Astrocyte (in vitro differentiated cells and primary cell): ENCODE measurements at regions not wholly inside any gene's neighbourhood (a gene's known extent, or its start where the extent isn't known, plus 50 kb on each side); places are given as distances from the start of the nearest gene placed in this dataset.

Experiments used
- EZH2 ChIP-seq: IDR thresholded peaks from 2 replicates; pipeline ENCODE4 v1.6.1; 2012; ENCODE audit warnings: mild to moderate bottlenecking, low read length, inconsistent platforms; ENCODE audit not compliant: insufficient read depth
- TF ChIP-seq, protein P1 (sequence below): IDR thresholded peaks from 2 replicates; pipeline ENCODE4 v1.5.1; 2011; ENCODE audit warnings: low read depth, mild to moderate bottlenecking, inconsistent platforms, low read length, moderate library complexity; ENCODE audit not compliant: insufficient read depth

- TF ChIP-seq, protein P1, sequence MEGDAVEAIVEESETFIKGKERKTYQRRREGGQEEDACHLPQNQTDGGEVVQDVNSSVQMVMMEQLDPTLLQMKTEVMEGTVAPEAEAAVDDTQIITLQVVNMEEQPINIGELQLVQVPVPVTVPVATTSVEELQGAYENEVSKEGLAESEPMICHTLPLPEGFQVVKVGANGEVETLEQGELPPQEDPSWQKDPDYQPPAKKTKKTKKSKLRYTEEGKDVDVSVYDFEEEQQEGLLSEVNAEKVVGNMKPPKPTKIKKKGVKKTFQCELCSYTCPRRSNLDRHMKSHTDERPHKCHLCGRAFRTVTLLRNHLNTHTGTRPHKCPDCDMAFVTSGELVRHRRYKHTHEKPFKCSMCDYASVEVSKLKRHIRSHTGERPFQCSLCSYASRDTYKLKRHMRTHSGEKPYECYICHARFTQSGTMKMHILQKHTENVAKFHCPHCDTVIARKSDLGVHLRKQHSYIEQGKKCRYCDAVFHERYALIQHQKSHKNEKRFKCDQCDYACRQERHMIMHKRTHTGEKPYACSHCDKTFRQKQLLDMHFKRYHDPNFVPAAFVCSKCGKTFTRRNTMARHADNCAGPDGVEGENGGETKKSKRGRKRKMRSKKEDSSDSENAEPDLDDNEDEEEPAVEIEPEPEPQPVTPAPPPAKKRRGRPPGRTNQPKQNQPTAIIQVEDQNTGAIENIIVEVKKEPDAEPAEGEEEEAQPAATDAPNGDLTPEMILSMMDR: no peak
- no peak for TF ChIP-seq EZH2
Measured at GRCh38 chr1:242735323-242735722, 210.8 kb upstream of the PLD5 start.
